IMR-90 (cell line): ENCODE measurements at regions not wholly inside any gene's neighbourhood (a gene's known extent, or its start where the extent isn't known, plus 50 kb on each side); places are given as distances from the start of the nearest gene placed in this dataset.

ENCODE experiments used
- ATAC-seq: fragments of 200-7000 bp; cut with Tn5 transposase; 2 replicates; pipeline ENCODE4 v1.9.1; 2020; ENCODE audit warnings: low read depth, mild to moderate bottlenecking, moderate library complexity
- BruUV-seq: library from RNA; stranded (reverse); fragments of 400-500 nt; replicated peaks from 2 replicates; lab custom pipeline; 2021; lab: Mats Ljungman, UMichigan
- CTCF ChIA-PET: fragments of 300-600 bp; formaldehyde crosslinking; extraction: SDS; loops from one replicate; lab custom pipeline; 2021; ENCODE audit warnings: antibody characterized with exemption; lab: Yijun Ruan, JAX
- POLR2A ChIA-PET: fragments of 300-600 bp; sonication (Branson Sonifier 250); formaldehyde crosslinking; loops from one replicate; lab custom pipeline; 2022; ENCODE audit warnings: antibody characterized with exemption; ENCODE audit not compliant: unreplicated experiment; lab: Charles Lee
- DNase-seq: peaks from one replicate; pipeline ENCODE4 v3.0.0; 2013
- H2AFZ ChIP-seq: replicated peaks from 2 replicates; pipeline ENCODE3; 2013; ENCODE audit warnings: low read length, mild to moderate bottlenecking; ENCODE audit not compliant: poor library complexity
- H2AK5ac ChIP-seq: 2 replicates; pipeline ENCODE4 v1.6.1; 2013; ENCODE audit warnings: low read depth, low read length, inconsistent platforms
- H2AK9ac ChIP-seq: replicated peaks from 2 replicates; pipeline ENCODE3; 2013; ENCODE audit warnings: mild to moderate bottlenecking, low read depth, low read length, moderate library complexity; ENCODE audit not compliant: poor library complexity
- H2BK120ac ChIP-seq: 2 replicates; pipeline ENCODE4 v1.6.1; 2013; ENCODE audit warnings: low read depth, low read length, inconsistent platforms
- H2BK15ac ChIP-seq: 3 replicates; pipeline ENCODE4 v1.6.1; 2013; ENCODE audit warnings: low read depth, low read length, inconsistent platforms
- H2BK20ac ChIP-seq: 2 replicates; pipeline ENCODE4 v1.6.1; 2013; ENCODE audit warnings: low read depth, mild to moderate bottlenecking, inconsistent platforms, low read length, moderate library complexity
- H2BK5ac ChIP-seq: 2 replicates; pipeline ENCODE4 v1.6.1; 2013; ENCODE audit warnings: mild to moderate bottlenecking, low read depth, low read length, inconsistent platforms; ENCODE audit not compliant: poor library complexity, severe bottlenecking
- H3K14ac ChIP-seq: replicated peaks from 2 replicates; pipeline ENCODE4 v1.6.1; 2013; ENCODE audit warnings: low read depth, low read length, inconsistent platforms
- H3K18ac ChIP-seq: 2 replicates; pipeline ENCODE4 v1.6.1; 2013; ENCODE audit warnings: low read depth, low read length, control low read depth
- H3K23ac ChIP-seq: 2 replicates; pipeline ENCODE4 v1.6.1; 2013; ENCODE audit warnings: low read depth, low read length, inconsistent platforms
- H3K27ac ChIP-seq: 2 replicates; pipeline ENCODE4 v1.5.1; 2013; ENCODE audit warnings: mild to moderate bottlenecking, control low read depth, low read length; ENCODE audit not compliant: insufficient read depth
- H3K27me3 ChIP-seq: 2 replicates; pipeline ENCODE4 v1.6.1; 2013; ENCODE audit warnings: low read length; ENCODE audit not compliant: control insufficient read depth, insufficient read depth
- H3K36me3 ChIP-seq: 2 replicates; pipeline ENCODE4 v1.6.1; 2013; ENCODE audit warnings: low read length, mixed read lengths; ENCODE audit not compliant: control insufficient read depth, insufficient read depth
- H3K4ac ChIP-seq: 2 replicates; pipeline ENCODE4 v1.6.1; 2013; ENCODE audit warnings: low read depth, low read length, inconsistent platforms
- H3K4me1 ChIP-seq: 2 replicates; pipeline ENCODE4 v1.6.1; 2013; ENCODE audit warnings: low read length, mixed read lengths; ENCODE audit not compliant: control insufficient read depth, insufficient read depth
- H3K4me2 ChIP-seq: 2 replicates; pipeline ENCODE4 v1.6.1; 2013; ENCODE audit warnings: low read depth, mild to moderate bottlenecking, control low read depth, low read length, moderate library complexity
- H3K4me3 ChIP-seq: 2 replicates; pipeline ENCODE4 v1.5.1; 2013; ENCODE audit warnings: low read depth, mild to moderate bottlenecking, control low read depth, low read length, moderate library complexity; ENCODE audit not compliant: insufficient read depth
- H3K56ac ChIP-seq: 2 replicates; pipeline ENCODE4 v1.6.1; 2013; ENCODE audit warnings: low read length, inconsistent platforms; ENCODE audit not compliant: insufficient read depth; ENCODE audit errors: extremely low read depth
- H3K79me1 ChIP-seq, 2 experiments: 2 replicates each; pipeline ENCODE4 v1.6.1; 2013; ENCODE audit warnings: low read length in 2 of 2, inconsistent platforms in 1 of 2, low read depth in 1 of 2
- H3K9ac ChIP-seq: 2 replicates; pipeline ENCODE4 v1.6.1; 2013; ENCODE audit warnings: low read depth, low read length, control low read depth
- H3K9me1 ChIP-seq: 2 replicates; pipeline ENCODE4 v1.6.1; 2013; ENCODE audit warnings: low read length, inconsistent platforms; ENCODE audit not compliant: insufficient read depth
- H3K9me3 ChIP-seq: 2 replicates; pipeline ENCODE4 v1.6.1; 2013; ENCODE audit warnings: low read length; ENCODE audit not compliant: control insufficient read depth, insufficient read depth
- H4K20me1 ChIP-seq: 2 replicates; pipeline ENCODE4 v1.6.1; 2013; ENCODE audit warnings: low read length, inconsistent platforms; ENCODE audit not compliant: insufficient read depth
- H4K5ac ChIP-seq: 2 replicates; pipeline ENCODE4 v1.6.1; 2013; ENCODE audit warnings: mild to moderate bottlenecking, low read depth, low read length, control low read depth
- H4K8ac ChIP-seq, 2 experiments: 2 replicates each; pipeline ENCODE4 v1.6.1; 2013; ENCODE audit warnings: low read depth in 2 of 2, low read length in 2 of 2, control low read depth in 1 of 2, inconsistent platforms in 1 of 2
- H4K91ac ChIP-seq: 2 replicates; pipeline ENCODE4 v1.6.1; 2013; ENCODE audit warnings: low read depth, low read length, inconsistent platforms; ENCODE audit not compliant: insufficient read depth
- CEBPB ChIP-seq: IDR thresholded peaks from 2 replicates; pipeline ENCODE4 v1.6.1; 2012; ENCODE audit warnings: low read depth, low read length, improper control_type of control experiment
- CHD1 ChIP-seq: IDR thresholded peaks from 2 replicates; pipeline ENCODE4 v1.6.1; 2012; ENCODE audit warnings: low read depth, low read length, improper control_type of control experiment
- ELK1 ChIP-seq: fragments of 150-350 bp; IDR thresholded peaks from 2 replicates; pipeline ENCODE4 v1.6.1; 2016; ENCODE audit warnings: low read depth, mild to moderate bottlenecking, low read length, moderate library complexity, borderline replicate concordance
- FOS ChIP-seq: fragments of 150-350 bp; IDR thresholded peaks from 2 replicates; pipeline ENCODE4 v1.6.1; 2016; ENCODE audit warnings: low read depth, low read length
- MAFK ChIP-seq: IDR thresholded peaks from 2 replicates; pipeline ENCODE4 v1.6.1; 2012; ENCODE audit warnings: low read depth, low read length, improper control_type of control experiment
- MAZ ChIP-seq: IDR thresholded peaks from 2 replicates; pipeline ENCODE4 v1.6.1; 2012; ENCODE audit warnings: low read depth, mild to moderate bottlenecking, low read length, improper control_type of control experiment, moderate library complexity, borderline replicate concordance
- NFE2L2 ChIP-seq: fragments of 150-350 bp; IDR thresholded peaks from 2 replicates; pipeline ENCODE4 v1.6.1; 2016; ENCODE audit warnings: low read depth, mild to moderate bottlenecking, low read length
- POLR2A ChIP-seq: IDR thresholded peaks from 2 replicates; pipeline ENCODE4 v1.6.1; 2012; ENCODE audit warnings: mild to moderate bottlenecking, low read depth, low read length
- RAD21 ChIP-seq: IDR thresholded peaks from 2 replicates; pipeline ENCODE4 v1.6.1; 2012; ENCODE audit warnings: low read length, improper control_type of control experiment
- RFX5 ChIP-seq: IDR thresholded peaks from 2 replicates; pipeline ENCODE4 v1.8.0; 2012; ENCODE audit warnings: low read depth, mild to moderate bottlenecking, low read length, moderate library complexity
- USF2 ChIP-seq: fragments of 150-350 bp; IDR thresholded peaks from 2 replicates; pipeline ENCODE4 v1.6.1; 2017; ENCODE audit warnings: mild to moderate bottlenecking, antibody characterized with exemption, low read length, low read depth
- dilution Hi-C: fragments of 300-500 bp; cut with HindIII; formaldehyde crosslinking; loops from one replicate; pipeline ENCODE4 v1.14.3; 2018; ENCODE audit warnings: low sequenced_read_pairs; ENCODE audit not compliant: unreplicated experiment
- in situ Hi-C: fragments of 300-500 bp; cut with MboI; formaldehyde crosslinking; loops from 3 replicates; pipeline ENCODE4 v1.14.3; 2019; ENCODE audit warnings: low sequenced_read_pairs, inconsistent platforms, mixed read lengths
- intact Hi-C: fragments of 100-400 bp; cut with micrococcal nuclease; formaldehyde crosslinking; loops from 2 replicates; pipeline ENCODE4 v1.10.0; 2022

GRCh38 chr2:177048981-177049380 lies 163.6 kb upstream of the HNRNPA3 start:
- Histone ChIP-seq H3K79me1 (no peaks in the 10 kb centered on the region), H3K9ac (no peak overlapping the region), H3K27me3 (no peaks in the 10 kb centered on the region; the same call in 1 of the 2 replicates), H4K91ac (no peak overlapping the region), H3K4me3 (no peak overlapping the region), H2AFZ (no peak overlapping the region), H2BK20ac (no peak overlapping the region), H3K18ac (no peak overlapping the region), H2BK15ac (no peak overlapping the region), H3K56ac (no peak overlapping the region), H2BK120ac (no peak overlapping the region), H4K8ac (no peak overlapping the region), H3K27ac (no peak overlapping the region), H2BK5ac (no peak overlapping the region), H4K20me1 (no peaks in the 10 kb centered on the region), H3K4ac (no peak overlapping the region), H2AK5ac (no peak overlapping the region), H3K4me2 (no peak overlapping the region), H3K23ac (no peak overlapping the region), H3K9me3 (no peaks in the 10 kb centered on the region), H3K9me1 (no peaks in the 10 kb centered on the region), H2AK9ac (no peak overlapping the region), H3K4me1 (no peaks in the 10 kb centered on the region), H3K14ac (no peak overlapping the region), H3K36me3 (no peaks in the 10 kb centered on the region), H4K5ac (no peak overlapping the region)
- ChIA-PET CTCF (interaction anchor here (0.7 kb wide), 1 partner anchor 245 kb away, joined by 3 read pairs; no protein-coding TSS in a partner anchor), POLR2A (no interaction called here)
- no TSS peak for BruUV-seq
- TF ChIP-seq POLR2A (no peak), USF2 (no peak), CHD1 (no peak), RFX5 (no peak), ELK1 (no peak), CEBPB (no peak), MAFK (no peak), FOS (no peak), MAZ (no peak), RAD21 (no peak), NFE2L2 (no peak)
- intact Hi-C loops = no loop called here
- in situ Hi-C loops = no loop called here
- dilution Hi-C loops = no loop called here
- ATAC-seq (no peak), DNase-seq (no peak)
